HepG2 (cell line): ENCODE measurements at regions not wholly inside any gene's neighbourhood (a gene's known extent, or its start where the extent isn't known, plus 50 kb on each side); places are given as distances from the start of the nearest gene placed in this dataset.

Experiments
- ATAC-seq: fragments of 200-7000 bp; cut with Tn5 transposase; 3 replicates; pipeline ENCODE4 v1.9.1; 2020; ENCODE audit warnings: mild to moderate bottlenecking, moderate library complexity
- BruUV-seq: library from RNA; stranded (reverse); fragments of 400-500 nt; replicated peaks from 2 replicates; lab custom pipeline; 2021; lab: Mats Ljungman, UMichigan
- CTCF ChIA-PET: fragments of 300-600 bp; formaldehyde crosslinking; extraction: SDS; loops from one replicate; lab custom pipeline; 2021; ENCODE audit warnings: low total read pairs, inconsistent platforms, low intra/inter-chr PET ratio; lab: Yijun Ruan, JAX
- POLR2A ChIA-PET: fragments of 350-600 bp; sonication (Branson Sonifier 250); formaldehyde crosslinking; loops from one replicate; lab custom pipeline; 2020; ENCODE audit warnings: antibody characterized with exemption, inconsistent platforms; lab: Yijun Ruan, JAX
- DNase-seq: peaks from one replicate; pipeline ENCODE4 v3.0.0-alpha.2; 2015; ENCODE audit warnings: low spot score
- FAIRE-seq: peaks from 3 replicates; lab custom pipeline; 2011; peaks lifted over from hg19 to GRCh38; lab: Jason Lieb, UNC
- H2AFZ ChIP-seq: one replicate; pipeline ENCODE4 v1.6.1; 2011; ENCODE audit warnings: low read length, inconsistent platforms
- H3K27ac ChIP-seq: fragments of 300-600 bp; 3 replicates; pipeline ENCODE4 v1.8.0; 2011; ENCODE audit warnings: mixed run types, mild to moderate bottlenecking, mixed read lengths, low read length, inconsistent platforms; ENCODE audit not compliant: insufficient read depth; ENCODE audit errors: extremely low read length
- H3K27me3 ChIP-seq, 2 experiments: fragments of 200-600 bp in 1 of 2; 2 replicates in 1 of 2; 3 replicates in 1 of 2; pipeline versions ENCODE4 v1.6.0 to v1.8.0; 2011; ENCODE audit warnings: low read length in 2 of 2, mild to moderate bottlenecking in 2 of 2, moderate library complexity in 2 of 2, inconsistent platforms in 1 of 2; ENCODE audit not compliant: insufficient read depth in 2 of 2, control insufficient read depth in 1 of 2
- H3K36me3 ChIP-seq, 2 experiments: fragments of 200-600 bp in 1 of 2; replicated peaks in 1 of 2; 2 replicates in 1 of 2; 3 replicates in 1 of 2; pipeline versions ENCODE4 v1.5.1 to v1.8.0; 2011; ENCODE audit warnings: low read length in 2 of 2, inconsistent platforms in 1 of 2; ENCODE audit not compliant: insufficient read depth in 2 of 2, control insufficient read depth in 1 of 2
- H3K4me1 ChIP-seq: 2 replicates; pipeline ENCODE4 v1.5.1; 2012; ENCODE audit warnings: low read length, inconsistent platforms; ENCODE audit not compliant: insufficient read depth
- H3K4me2 ChIP-seq: 2 replicates; pipeline ENCODE4 v1.6.0; 2011; ENCODE audit warnings: low read depth, low read length, inconsistent platforms
- H3K4me3 ChIP-seq, 3 experiments: fragments of 200-600 bp in 1 of 3; sonication (generic), shearing (Covaris generic) in 1 of 3; replicated peaks in 1 of 3; 2 replicates each; pipeline ENCODE4 v1.5.1; 2011 to 2016; ENCODE audit warnings: low read length in 3 of 3, inconsistent platforms in 2 of 3, low read depth in 2 of 3, mild to moderate bottlenecking in 2 of 3, control low read depth in 1 of 3, mixed read lengths in 1 of 3; ENCODE audit not compliant: insufficient read depth in 1 of 3
- H3K79me2 ChIP-seq: one replicate; pipeline ENCODE4 v1.6.1; 2011; ENCODE audit warnings: low read length, inconsistent platforms; ENCODE audit not compliant: insufficient read depth
- H3K9ac ChIP-seq: 2 replicates; pipeline ENCODE4 v1.6.0; 2011; ENCODE audit warnings: mild to moderate bottlenecking, low read depth, low read length, inconsistent platforms; ENCODE audit not compliant: insufficient read depth
- H3K9me3 ChIP-seq: 2 replicates; pipeline ENCODE4 v1.5.1; 2012; ENCODE audit warnings: mild to moderate bottlenecking, low read length
- H4K20me1 ChIP-seq: 2 replicates; pipeline ENCODE4 v1.6.0; 2011; ENCODE audit warnings: inconsistent platforms, mild to moderate bottlenecking, low read length, moderate library complexity; ENCODE audit not compliant: insufficient read depth
- ATAD3A ChIP-seq: sonication (generic); formaldehyde crosslinking; IDR thresholded peaks from 2 replicates; pipeline ENCODE4 v1.4.0; 2020; ENCODE audit warnings: missing genetic modification reagents
- HNF4A ChIP-seq: sonication (generic); formaldehyde crosslinking; IDR thresholded peaks from 2 replicates; pipeline ENCODE4 v1.4.0; 2020; ENCODE audit warnings: missing genetic modification reagents
- LRRFIP1 ChIP-seq: sonication (generic); formaldehyde crosslinking; conservative IDR thresholded peaks from 2 replicates; pipeline ENCODE4 v1.4.0; 2020; ENCODE audit warnings: missing genetic modification reagents
- RORA ChIP-seq: sonication (generic); formaldehyde crosslinking; IDR thresholded peaks from 2 replicates; pipeline ENCODE4 v1.5.0; 2020; ENCODE audit warnings: mild to moderate bottlenecking, missing genetic modification reagents, moderate library complexity
- ZBTB49 ChIP-seq: sonication (generic); formaldehyde crosslinking; IDR thresholded peaks from 2 replicates; pipeline ENCODE4 v1.4.0; 2020; ENCODE audit warnings: missing genetic modification reagents, borderline replicate concordance
- WGBS: methylation state at CpG from one replicate; pipeline ENCODE4 v1.1.6; 2017; ENCODE audit warnings: low lambda C conversion rate; 5-methylcytosine and 5-hydroxymethylcytosine counted together
- in situ Hi-C: cut with HindIII; loops from 2 replicates; pipeline ENCODE4 v1.10.0; 2017; ENCODE audit warnings: low pct_unique_long_range_greater_than_20kb; ENCODE audit not compliant: extremely low pct_ligation_motif_present
- intact Hi-C: fragments of 100-400 bp; cut with micrococcal nuclease; formaldehyde crosslinking; loops from one replicate; pipeline ENCODE4 v1.10.0; 2022; ENCODE audit not compliant: unreplicated experiment

- Histone ChIP-seq H3K4me3 (no peak overlapping the region), H3K79me2 (no peaks in the 10 kb centered on the region), H3K27ac (no peak overlapping the region), H3K4me1 (no peaks in the 10 kb centered on the region), H3K27me3 (no peaks in the 10 kb centered on the region), H4K20me1 (no peaks in the 10 kb centered on the region), H2AFZ (no peak overlapping the region), H3K36me3 (no peaks in the 10 kb centered on the region), H3K9me3 (no peaks in the 10 kb centered on the region), H3K4me2 (no peak overlapping the region), H3K9ac (no peak overlapping the region)
- ChIA-PET POLR2A (no interaction called here), CTCF (no interaction called here)
- intact Hi-C loops = no loop called here
- in situ Hi-C loops = no loop called here
- WGBS = 8% methylated on average over 9 of the region's 9 CpGs
- DNase-seq = no peak
- no peak for FAIRE-seq
- no peak for ATAC-seq
- no peak for TF ChIP-seq ZBTB49 (CRISPR knock-in tag)
- no peak for TF ChIP-seq LRRFIP1 (CRISPR knock-in tag)
- no peak for TF ChIP-seq RORA
- TF ChIP-seq ATAD3A (CRISPR knock-in tag) = no peak
- no peak for TF ChIP-seq HNF4A
- TF ChIP-seq, all 625 proteins: peak for 0
- no TSS peak for BruUV-seq
Observed at GRCh38 chr6:126773112-126773805, 345.2 kb upstream of the RSPO3 start.
